Astrocyte (in vitro differentiated cells and primary cell): ENCODE measurements at regions not wholly inside any gene's neighbourhood (a gene's known extent, or its start where the extent isn't known, plus 50 kb on each side); places are given as distances from the start of the nearest gene placed in this dataset.

ENCODE experiments used
- DNase-seq: peaks from one replicate; pipeline ENCODE4 v3.0.0-alpha.2; 2010; ENCODE audit warnings: low read depth
- FAIRE-seq: peaks from 2 replicates; lab custom pipeline; 2011; peaks lifted over from hg19 to GRCh38; lab: Jason Lieb, UNC
- H2AFZ ChIP-seq: 2 replicates; pipeline ENCODE4 v1.6.0; 2012; ENCODE audit warnings: low read depth, low read length, inconsistent platforms
- H3K27ac ChIP-seq: 2 replicates; pipeline ENCODE4 v1.5.1; 2011; ENCODE audit warnings: low read depth, low read length, inconsistent platforms
- H3K27me3 ChIP-seq: 2 replicates; pipeline ENCODE4 v1.6.0; 2011; ENCODE audit warnings: low read length, inconsistent platforms; ENCODE audit not compliant: insufficient read depth
- H3K36me3 ChIP-seq: 2 replicates; pipeline ENCODE4 v1.5.1; 2011; ENCODE audit warnings: low read length, inconsistent platforms; ENCODE audit not compliant: insufficient read depth
- H3K4me1 ChIP-seq: 2 replicates; pipeline ENCODE4 v1.5.1; 2011; ENCODE audit warnings: low read length, inconsistent platforms; ENCODE audit not compliant: insufficient read depth
- H3K4me2 ChIP-seq: 2 replicates; pipeline ENCODE4 v1.6.0; 2012; ENCODE audit warnings: low read length, inconsistent platforms
- H3K4me3 ChIP-seq: 2 replicates; pipeline ENCODE4 v1.5.1; 2011; ENCODE audit warnings: low read depth, mild to moderate bottlenecking, low read length, inconsistent platforms; ENCODE audit not compliant: insufficient read depth
- H3K79me2 ChIP-seq: 2 replicates; pipeline ENCODE4 v1.6.0; 2012; ENCODE audit warnings: mild to moderate bottlenecking, low read length, inconsistent platforms; ENCODE audit not compliant: insufficient read depth
- H3K9ac ChIP-seq: 2 replicates; pipeline ENCODE4 v1.6.0; 2012; ENCODE audit warnings: mild to moderate bottlenecking, low read length, inconsistent platforms
- H3K9me3 ChIP-seq: 2 replicates; pipeline ENCODE4 v1.5.1; 2012; ENCODE audit warnings: low read depth, mild to moderate bottlenecking, low read length, inconsistent platforms; ENCODE audit not compliant: insufficient read depth
- H4K20me1 ChIP-seq: 2 replicates; pipeline ENCODE4 v1.6.0; 2012; ENCODE audit warnings: low read length, inconsistent platforms; ENCODE audit not compliant: insufficient read depth
- H3K27ac Mint-ChIP-seq: one replicate; pipeline ENCODE4 v1.8.0; 2021; ENCODE audit warnings: mild to moderate bottlenecking, mixed read lengths; ENCODE audit not compliant: unreplicated experiment
- H3K27me3 Mint-ChIP-seq: one replicate; pipeline ENCODE4 v1.8.0; 2021; ENCODE audit warnings: low read depth, mixed read lengths; ENCODE audit not compliant: unreplicated experiment
- H3K36me3 Mint-ChIP-seq: one replicate; pipeline ENCODE4 v1.8.0; 2021; ENCODE audit warnings: low read depth, mixed read lengths; ENCODE audit not compliant: unreplicated experiment
- H3K4me1 Mint-ChIP-seq: one replicate; pipeline ENCODE4 v1.8.0; 2021; ENCODE audit warnings: low read depth, mixed read lengths; ENCODE audit not compliant: unreplicated experiment
- H3K4me3 Mint-ChIP-seq: one replicate; pipeline ENCODE4 v1.8.0; 2021; ENCODE audit warnings: mild to moderate bottlenecking, moderate library complexity, mixed read lengths; ENCODE audit not compliant: unreplicated experiment
- H3K9me3 Mint-ChIP-seq: one replicate; pipeline ENCODE4 v1.8.0; 2021; ENCODE audit warnings: mild to moderate bottlenecking, mixed read lengths; ENCODE audit not compliant: unreplicated experiment
- CTCF ChIP-seq: IDR thresholded peaks from 2 replicates; pipeline ENCODE4 v1.5.1; 2011; ENCODE audit warnings: low read depth, mild to moderate bottlenecking, inconsistent platforms, low read length, moderate library complexity; ENCODE audit not compliant: insufficient read depth
- EZH2 ChIP-seq: IDR thresholded peaks from 2 replicates; pipeline ENCODE4 v1.6.1; 2012; ENCODE audit warnings: mild to moderate bottlenecking, low read length, inconsistent platforms; ENCODE audit not compliant: insufficient read depth

GRCh38 chr10:124146483-124146882, 53.1 kb upstream of the CHST15 start:
- peaks cover 23% of the 10 kb centered on the region for H3K4me1 Mint-ChIP-seq
- Histone ChIP-seq H4K20me1 (no peaks in the 10 kb centered on the region), H3K27me3 (peaks cover 4% of the 10 kb centered on the region), H3K9me3 (no peaks in the 10 kb centered on the region), H3K4me1 (no peaks in the 10 kb centered on the region), H2AFZ (no peak overlapping the region), H3K79me2 (no peaks in the 10 kb centered on the region), H3K36me3 (no peaks in the 10 kb centered on the region), H3K9ac (no peak overlapping the region), H3K4me3 (no peak overlapping the region), H3K4me2 (no peak overlapping the region), H3K27ac (no peak overlapping the region)
- peaks cover 6% of the 10 kb centered on the region for H3K27me3 Mint-ChIP-seq
- no peaks in the 10 kb centered on the region for H3K36me3 Mint-ChIP-seq
- TF ChIP-seq CTCF (no peak), EZH2 (no peak)
- no peaks in the 10 kb centered on the region for H3K9me3 Mint-ChIP-seq
- no peak overlapping the region for H3K27ac Mint-ChIP-seq
- no peak for FAIRE-seq
- no peak for DNase-seq
- no peak overlapping the region for H3K4me3 Mint-ChIP-seq

GRCh38 chr10:124145109-124145870, 51.9 kb upstream of the CHST15 start:
- Mint-ChIP-seq H3K36me3 (no peaks in the 10 kb centered on the region), H3K4me3 (no peak overlapping the region), H3K4me1 (peaks cover 20% of the 10 kb centered on the region), H3K9me3 (no peaks in the 10 kb centered on the region), H3K27ac (no peak overlapping the region), H3K27me3 (peaks cover 6% of the 10 kb centered on the region)
- no peak for DNase-seq
- no peak for FAIRE-seq
- H3K79me2 ChIP-seq: no peaks in the 10 kb centered on the region
- no peak overlapping the region for H3K4me3 ChIP-seq
- no peak overlapping the region for H3K27ac ChIP-seq
- no peak overlapping the region for H2AFZ ChIP-seq
- H3K9ac ChIP-seq: no peak overlapping the region
- H3K4me1 ChIP-seq: no peaks in the 10 kb centered on the region
- peaks cover 2% of the 10 kb centered on the region for H3K27me3 ChIP-seq
- no peaks in the 10 kb centered on the region for H3K9me3 ChIP-seq
- H3K4me2 ChIP-seq: no peak overlapping the region
- no peaks in the 10 kb centered on the region for H4K20me1 ChIP-seq
- no peaks in the 10 kb centered on the region for H3K36me3 ChIP-seq
- TF ChIP-seq EZH2: no peak
- TF ChIP-seq CTCF: no peak

GRCh38 chr10:124144536-124144935, 51.1 kb upstream of the CHST15 start:
- Mint-ChIP-seq H3K27me3 (peaks cover 9% of the 10 kb centered on the region), H3K27ac (no peak overlapping the region), H3K4me1 (peaks cover 16% of the 10 kb centered on the region), H3K4me3 (no peak overlapping the region), H3K36me3 (no peaks in the 10 kb centered on the region), H3K9me3 (peaks cover 2% of the 10 kb centered on the region)
- FAIRE-seq (no peak), DNase-seq (no peak)
- Histone ChIP-seq H2AFZ (no peak overlapping the region), H3K27ac (no peak overlapping the region), H3K4me1 (no peaks in the 10 kb centered on the region), H3K79me2 (no peaks in the 10 kb centered on the region), H3K9me3 (no peaks in the 10 kb centered on the region), H3K4me3 (no peak overlapping the region), H3K36me3 (no peaks in the 10 kb centered on the region), H3K27me3 (peaks cover 4% of the 10 kb centered on the region), H3K9ac (no peak overlapping the region), H4K20me1 (no peaks in the 10 kb centered on the region), H3K4me2 (no peak overlapping the region)
- TF ChIP-seq EZH2 (no peak), CTCF (no peak)
